SK-N-SH treated with all-trans-retinoic acid at 6 μM for 48 hours (cell line): ENCODE measurements at regions not wholly inside any gene's neighbourhood (a gene's known extent, or its start where the extent isn't known, plus 50 kb on each side); places are given as distances from the start of the nearest gene placed in this dataset.

Source experiments
- ATAC-seq: fragments of 200-7000 bp; cut with Tn5 transposase; 3 replicates; pipeline ENCODE4 v1.9.1; 2020; ENCODE audit warnings: mild to moderate bottlenecking, moderate library complexity
- BACH2 ChIP-seq: fragments of 250-450 bp; sonication (Bioruptor Pico); IDR thresholded peaks from 2 replicates; pipeline ENCODE4 v1.9.0; 2021; ENCODE audit warnings: mild to moderate bottlenecking, borderline replicate concordance
- CREB5 ChIP-seq: fragments of 250-450 bp; sonication (Bioruptor Pico); IDR thresholded peaks from 2 replicates; pipeline ENCODE4 v1.5.1; 2020; ENCODE audit warnings: low read depth, mild to moderate bottlenecking, moderate library complexity
- CSDC2 ChIP-seq: fragments of 250-450 bp; sonication (Bioruptor Pico); IDR thresholded peaks from 2 replicates; pipeline ENCODE4 v1.5.0; 2020; ENCODE audit warnings: mild to moderate bottlenecking, moderate library complexity
- CSRNP3 ChIP-seq: fragments of 250-450 bp; sonication (Bioruptor Pico); IDR thresholded peaks from 2 replicates; pipeline ENCODE4 v1.5.1; 2021; ENCODE audit warnings: mild to moderate bottlenecking, moderate library complexity
- ESRRG ChIP-seq: fragments of 250-450 bp; sonication (Bioruptor Pico); IDR thresholded peaks from 2 replicates; pipeline ENCODE4 v1.6.1; 2021; ENCODE audit warnings: mild to moderate bottlenecking
- GLIS3 ChIP-seq: fragments of 250-450 bp; sonication (Bioruptor Pico); IDR thresholded peaks from 2 replicates; pipeline ENCODE4 v1.5.0; 2020; ENCODE audit warnings: mild to moderate bottlenecking, moderate library complexity
- ISL1 ChIP-seq: fragments of 250-450 bp; sonication (Bioruptor Pico); IDR thresholded peaks from 2 replicates; pipeline ENCODE4 v2.1.2; 2022; ENCODE audit warnings: mild to moderate bottlenecking, moderate library complexity
- PATZ1 ChIP-seq: fragments of 250-450 bp; sonication (Bioruptor Pico); IDR thresholded peaks from 2 replicates; pipeline ENCODE4 v1.8.0; 2020; ENCODE audit warnings: mild to moderate bottlenecking, moderate library complexity, borderline replicate concordance
- POU6F1 ChIP-seq: fragments of 250-450 bp; sonication (Bioruptor Pico); IDR thresholded peaks from 2 replicates; pipeline ENCODE4 v1.8.0; 2021; ENCODE audit warnings: low read depth, mild to moderate bottlenecking, moderate library complexity, borderline replicate concordance
- PPARA ChIP-seq: fragments of 250-450 bp; sonication (Bioruptor Pico); IDR thresholded peaks from 2 replicates; pipeline ENCODE4 v1.5.0; 2020; ENCODE audit warnings: mild to moderate bottlenecking, borderline replicate concordance
- RARB ChIP-seq: fragments of 250-450 bp; sonication (Bioruptor Pico); IDR thresholded peaks from 2 replicates; pipeline ENCODE4 v1.8.0; 2021; ENCODE audit warnings: mild to moderate bottlenecking, moderate library complexity
- SNAI2 ChIP-seq: fragments of 250-450 bp; sonication (Bioruptor Pico); IDR thresholded peaks from 2 replicates; pipeline ENCODE4 v1.5.0; 2020; ENCODE audit warnings: mild to moderate bottlenecking, moderate library complexity
- TCF4 ChIP-seq: fragments of 250-450 bp; sonication (Bioruptor Pico); IDR thresholded peaks from 2 replicates; pipeline ENCODE4 v1.8.0; 2021; ENCODE audit warnings: mild to moderate bottlenecking, moderate library complexity, borderline replicate concordance
- TOX ChIP-seq: fragments of 250-450 bp; sonication (Bioruptor Pico); IDR thresholded peaks from 2 replicates; pipeline ENCODE4 v1.8.0; 2021; ENCODE audit warnings: mild to moderate bottlenecking, moderate library complexity, borderline replicate concordance
- TSHZ2 ChIP-seq: fragments of 250-450 bp; sonication (Bioruptor Pico); IDR thresholded peaks from 2 replicates; pipeline ENCODE4 v1.5.0; 2020; ENCODE audit warnings: mild to moderate bottlenecking, moderate library complexity
- ZC3H10 ChIP-seq: fragments of 250-450 bp; sonication (Bioruptor Pico); IDR thresholded peaks from 2 replicates; pipeline ENCODE4 v1.5.1; 2021; ENCODE audit warnings: mild to moderate bottlenecking, moderate library complexity
- ZFP30 ChIP-seq: fragments of 450-650 bp; formaldehyde crosslinking; IDR thresholded peaks from 2 replicates; pipeline ENCODE4 v1.5.0; 2022; ENCODE audit warnings: mild to moderate bottlenecking, moderate library complexity
- ZNF565 ChIP-seq: fragments of 450-650 bp; formaldehyde crosslinking; conservative IDR thresholded peaks from 2 replicates; pipeline ENCODE4 v1.5.0; 2020; ENCODE audit warnings: low read depth, mild to moderate bottlenecking, moderate library complexity
- ZNF70 ChIP-seq: fragments of 450-650 bp; formaldehyde crosslinking; IDR thresholded peaks from 2 replicates; pipeline ENCODE4 v1.5.0; 2020; ENCODE audit warnings: mild to moderate bottlenecking, moderate library complexity
- ZNF8 ChIP-seq: fragments of 450-650 bp; formaldehyde crosslinking; IDR thresholded peaks from 2 replicates; pipeline ENCODE4 v1.5.0; 2020; ENCODE audit warnings: mild to moderate bottlenecking, moderate library complexity

- ATAC-seq, result no peak
- no peak for TF ChIP-seq TSHZ2 (CRISPR knock-in tag)
- no peak for TF ChIP-seq PATZ1 (CRISPR knock-in tag)
- TF ChIP-seq POU6F1 (CRISPR knock-in tag), result no peak
- no peak for TF ChIP-seq ZC3H10 (CRISPR knock-in tag)
- TF ChIP-seq ISL1, result no peak
- no peak for TF ChIP-seq CREB5
- no peak for TF ChIP-seq ZNF8 (CRISPR knock-in tag)
- TF ChIP-seq ZFP30 (CRISPR knock-in tag), result no peak
- TF ChIP-seq TOX (CRISPR knock-in tag), result no peak
- no peak for TF ChIP-seq RARB (CRISPR knock-in tag)
- no peak for TF ChIP-seq ZNF565 (CRISPR knock-in tag)
- no peak for TF ChIP-seq ESRRG
- no peak for TF ChIP-seq PPARA (CRISPR knock-in tag)
- no peak for TF ChIP-seq GLIS3 (CRISPR knock-in tag)
- no peak for TF ChIP-seq BACH2 (CRISPR knock-in tag)
- TF ChIP-seq ZNF70 (CRISPR knock-in tag), result no peak
- no peak for TF ChIP-seq CSRNP3 (CRISPR knock-in tag)
- TF ChIP-seq CSDC2, result no peak
- TF ChIP-seq SNAI2 (CRISPR knock-in tag), result no peak
- no peak for TF ChIP-seq TCF4 (CRISPR knock-in tag)
These were observed 162.6 kb downstream of the TM9SF2 start for GRCh38 chr13:99663908-99664307.

GRCh38 chr13:99663185-99663825 is 162.0 kb downstream of the TM9SF2 start:
- TF ChIP-seq RARB (CRISPR knock-in tag) (no peak), ZFP30 (CRISPR knock-in tag) (no peak), ZC3H10 (CRISPR knock-in tag) (no peak), CSDC2 (no peak), CSRNP3 (CRISPR knock-in tag) (no peak), ZNF8 (CRISPR knock-in tag) (no peak)
- no peak for ATAC-seq
